A549 (cell line): ENCODE measurements at regions not wholly inside any gene's neighbourhood (a gene's known extent, or its start where the extent isn't known, plus 50 kb on each side); places are given as distances from the start of the nearest gene placed in this dataset.

Source experiments
- ATAC-seq, 2 experiments: fragments of 200-7000 bp in 1 of 2; fragments of >200 bp in 1 of 2; cut with Nextera tagmentation in 1 of 2; cut with Tn5 transposase in 1 of 2; 3 replicates each; pipeline versions ENCODE4 v1.8.0 to v1.9.1; 2018 to 2020; ENCODE audit warnings: mild to moderate bottlenecking in 1 of 2, moderate library complexity in 1 of 2
- CTCF ChIA-PET: fragments of 300-600 bp; sonication (Branson Sonifier 250); formaldehyde crosslinking; extraction: SDS; loops from one replicate; lab custom pipeline; 2021; ENCODE audit warnings: antibody characterized with exemption, inconsistent platforms; lab: Yijun Ruan, JAX
- POLR2A ChIA-PET: fragments of 350-600 bp; formaldehyde crosslinking; extraction: SDS; loops from one replicate; lab custom pipeline; 2021; ENCODE audit warnings: antibody characterized with exemption, inconsistent platforms; lab: Yijun Ruan, JAX
- DNase-seq, 2 experiments: peaks; one replicate each; pipeline versions ENCODE4 v3.0.0 to v3.0.0-alpha.2; 2011 to 2016; ENCODE audit warnings: low read depth in 1 of 2, low spot score in 1 of 2
- FAIRE-seq: peaks from 2 replicates; lab custom pipeline; 2011; peaks lifted over from hg19 to GRCh38; lab: Jason Lieb, UNC
- H3K27ac ChIP-seq, 2 experiments: fragments of >200 bp; sonication (Bioruptor Twin); formaldehyde crosslinking; 3 replicates each; pipeline ENCODE4 v1.5.1; 2016 to 2017
- H3K4me1 ChIP-seq: fragments of >200 bp; sonication (Bioruptor Twin); formaldehyde crosslinking; 3 replicates; pipeline ENCODE4 v1.6.1; 2016
- H3K4me2 ChIP-seq: fragments of >200 bp; sonication (Bioruptor Twin); formaldehyde crosslinking; 3 replicates; pipeline ENCODE4 v1.6.1; 2016
- H3K4me3 ChIP-seq: fragments of >200 bp; sonication (Bioruptor Twin); formaldehyde crosslinking; 3 replicates; pipeline ENCODE4 v1.5.1; 2016
- H3K9me3 ChIP-seq: fragments of >200 bp; sonication (Bioruptor Twin); formaldehyde crosslinking; 3 replicates; pipeline ENCODE4 v1.6.1; 2016
- ATOH8 ChIP-seq: fragments of 250-450 bp; sonication (Bioruptor Pico); IDR thresholded peaks from 2 replicates; pipeline ENCODE4 v1.5.0; 2020; ENCODE audit warnings: low read depth, mild to moderate bottlenecking, moderate library complexity
- BHLHE40 ChIP-seq: IDR thresholded peaks from 2 replicates; pipeline ENCODE4 v1.6.1; 2012; ENCODE audit warnings: low read depth, low read length, inconsistent platforms
- EHMT2 ChIP-seq: fragments of 200-600 bp; sonication (generic); IDR thresholded peaks from 2 replicates; pipeline ENCODE4 v1.6.1; 2016; ENCODE audit warnings: antibody characterized with exemption, low read depth, mild to moderate bottlenecking, moderate library complexity
- FOSB ChIP-seq: fragments of 250-450 bp; sonication (Bioruptor Pico); IDR thresholded peaks from 2 replicates; pipeline ENCODE4 v1.5.0; 2020; ENCODE audit warnings: mild to moderate bottlenecking, moderate library complexity
- HDAC2 ChIP-seq: fragments of 200-600 bp; sonication (generic); IDR thresholded peaks from 2 replicates; pipeline ENCODE4 v1.6.1; 2016
- HOXA7 ChIP-seq: fragments of 250-450 bp; sonication (Bioruptor Pico); IDR thresholded peaks from 2 replicates; pipeline ENCODE4 v1.5.0; 2020; ENCODE audit warnings: mild to moderate bottlenecking, moderate library complexity
- HOXB13 ChIP-seq: fragments of 250-450 bp; sonication (Bioruptor Pico); IDR thresholded peaks from 2 replicates; pipeline ENCODE4 v1.5.0; 2020; ENCODE audit warnings: low read depth, mild to moderate bottlenecking, moderate library complexity
- HOXB5 ChIP-seq: fragments of 250-450 bp; sonication (Bioruptor Pico); IDR thresholded peaks from 2 replicates; pipeline ENCODE4 v1.5.0; 2020; ENCODE audit warnings: mild to moderate bottlenecking, moderate library complexity
- JUN ChIP-seq, 2 experiments: fragments of >200 bp; sonication (Bioruptor Twin); formaldehyde crosslinking; IDR thresholded peaks; 2 replicates in 1 of 2; 3 replicates in 1 of 2; pipeline ENCODE4 v1.6.1; 2016 to 2017
- KDM5A ChIP-seq: fragments of 200-600 bp; sonication (generic); IDR thresholded peaks from 2 replicates; pipeline ENCODE4 v1.6.1; 2016; ENCODE audit warnings: antibody characterized with exemption, mild to moderate bottlenecking
- MAFK ChIP-seq: fragments of 450-650 bp; IDR thresholded peaks from 2 replicates; pipeline ENCODE4 v1.6.1; 2014; ENCODE audit not compliant: partially characterized antibody
- MAZ ChIP-seq: fragments of 150-350 bp; IDR thresholded peaks from 2 replicates; pipeline ENCODE4 v1.6.1; 2014; ENCODE audit warnings: antibody characterized with exemption, low read depth, low read length, borderline replicate concordance
- PBX3 ChIP-seq: IDR thresholded peaks from 2 replicates; pipeline ENCODE4 v1.6.1; 2012
- RAD21 ChIP-seq, 2 experiments: fragments of >200 bp in 1 of 2; sonication (Bioruptor Twin) in 1 of 2; formaldehyde crosslinking in 1 of 2; IDR thresholded peaks in 1 of 2; conservative IDR thresholded peaks in 1 of 2; 2 replicates in 1 of 2; 3 replicates in 1 of 2; pipeline ENCODE4 v1.6.1; 2012 to 2018; ENCODE audit warnings: inconsistent platforms in 1 of 2
- RARB ChIP-seq: fragments of 250-450 bp; sonication (Bioruptor Pico); IDR thresholded peaks from 2 replicates; pipeline ENCODE4 v1.8.0; 2021; ENCODE audit warnings: mild to moderate bottlenecking, moderate library complexity
- RCOR1 ChIP-seq: fragments of 150-350 bp; IDR thresholded peaks from 2 replicates; pipeline ENCODE4 v1.6.1; 2014; ENCODE audit warnings: antibody characterized with exemption, low read length, low read depth
- REST ChIP-seq: fragments of 200-600 bp; sonication (generic); IDR thresholded peaks from 2 replicates; pipeline ENCODE4 v1.6.1; 2016; ENCODE audit warnings: antibody characterized with exemption, mild to moderate bottlenecking, moderate library complexity
- RFX5 ChIP-seq: fragments of 450-650 bp; IDR thresholded peaks from 2 replicates; pipeline ENCODE4 v1.7.1; 2014; ENCODE audit warnings: antibody characterized with exemption, mild to moderate bottlenecking, moderate library complexity
- ZC3H11A ChIP-seq: fragments of 450-650 bp; IDR thresholded peaks from 2 replicates; pipeline ENCODE4 v1.6.1; 2014; ENCODE audit warnings: antibody characterized with exemption, mild to moderate bottlenecking
- ZSCAN20 ChIP-seq: fragments of 250-450 bp; sonication (Bioruptor Pico); IDR thresholded peaks from 2 replicates; pipeline ENCODE4 v1.8.0; 2022; ENCODE audit warnings: mild to moderate bottlenecking, moderate library complexity
- WGBS: methylation state at CpG from one replicate; pipeline ENCODE4 v1.1.6; 2017; ENCODE audit errors: missing lambda C conversion rate; 5-methylcytosine and 5-hydroxymethylcytosine counted together

- TF ChIP-seq EHMT2 = no peak
- no peak for TF ChIP-seq HOXA7 (CRISPR knock-in tag)
- TF ChIP-seq MAFK = no peak
- TF ChIP-seq HOXB5 = no peak
- no peak for TF ChIP-seq JUN (IDR thresholded peaks at IDR 0.05)
- no peak for TF ChIP-seq HDAC2
- no peak for TF ChIP-seq ATOH8
- no peak for TF ChIP-seq HOXB13 (CRISPR knock-in tag)
- no peak for TF ChIP-seq RAD21 (conservative IDR thresholded peaks at IDR 0.05 in 1 of 2, IDR thresholded peaks at IDR 0.05 in 1 of 2)
These were observed 54.5 kb upstream of the SMIM15 start (continued) for GRCh38 chr5:61216741-61217140.

GRCh38 chr5:61217214-61217613, 54.9 kb upstream of the SMIM15 start:
- no peak for ATAC-seq
- 0 out of 3 replicates have a peak, but pooled peaks cover 2% of the 10 kb centered on the region for H3K9me3 ChIP-seq
- no peak for FAIRE-seq
- no peaks in the 10 kb centered on the region for H3K4me1 ChIP-seq
- ChIA-PET CTCF (interaction anchor here (1.0 to 1.6 kb wide), 5 partner anchors 9 to 442 kb away, joined by 3 to 4 read pairs (median 4); no protein-coding TSS in a partner anchor), POLR2A (no interaction called here)
- DNase-seq = no peak
- no peak overlapping the region for H3K27ac ChIP-seq
- TF ChIP-seq FOSB (CRISPR knock-in tag) = no peak
- no peak for TF ChIP-seq BHLHE40
- no peak overlapping the region for H3K4me3 ChIP-seq
- H3K4me2 ChIP-seq = no peak overlapping the region
- WGBS = 75% methylated on average over 3 of the region's 3 CpGs

- Histone ChIP-seq H3K9me3 (no peaks in the 10 kb centered on the region), H3K27ac (no peak overlapping the region), H3K4me3 (no peak overlapping the region)
- ChIA-PET POLR2A (no interaction called here), CTCF (no interaction called here)
- DNase-seq = no peak
- TF ChIP-seq ZSCAN20 (no peak), RARB (no peak), RCOR1 (no peak), ZC3H11A (no peak), PBX3 (no peak), JUN (IDR thresholded peaks at IDR 0.05) (no peak), KDM5A (no peak), REST (no peak), MAFK (no peak), MAZ (no peak), RFX5 (no peak)
- TF ChIP-seq, all 56 proteins: peak for 0
- ATAC-seq (no peak), FAIRE-seq (no peak)
- Histone ChIP-seq H3K4me2 (no peak overlapping the region), H3K4me1 (no peaks in the 10 kb centered on the region)
- WGBS = 93% methylated on average over 6 of the region's 6 CpGs
These were observed 66.0 kb upstream of the SMIM15 start for GRCh38 chr5:61228229-61228628.
